ENCODE measurements at regions not wholly inside any gene's neighbourhood (a gene's known extent, or its start where the extent isn't known, plus 50 kb on each side); places are given as distances from the start of the nearest gene placed in this dataset.

- no peak for TF ChIP-seq CTCF (IDR thresholded peaks at IDR 0.05)
- Histone ChIP-seq H3K27ac (no peak overlapping the region), H3K36me3 (no peaks in the 10 kb centered on the region), H3K4me3 (no peak overlapping the region), H3K27me3 (replicated peaks; ENCODE audit: insufficient read depth) (no peaks in the 10 kb centered on the region), H3K4me1 (ENCODE audit: control insufficient read depth in 1 of 2, low read depth in 2 of 2) (no peaks in the 10 kb centered on the region), H3K9me3 (no peaks in the 10 kb centered on the region)
- DNase-seq (ENCODE audit: low spot score) (no peak), ATAC-seq (ENCODE audit: insufficient number of reproducible peaks, low FRiP score, low read depth) (no peak)
Measured at GRCh38 chr10:78147202-78147601, 113.5 kb downstream of the RPS24 start.

GRCh38 chr10:78148216-78148960 is 114.7 kb downstream of the RPS24 start:
- no peak for DNase-seq (ENCODE audit: low spot score)
- no peaks in the 10 kb centered on the region for H3K9me3 ChIP-seq
- H3K36me3 ChIP-seq = no peaks in the 10 kb centered on the region
- H3K27ac ChIP-seq = no peak overlapping the region
- no peaks in the 10 kb centered on the region for H3K27me3 ChIP-seq (replicated peaks; ENCODE audit: insufficient read depth)
- H3K4me1 ChIP-seq (ENCODE audit: control insufficient read depth in 1 of 2, low read depth in 2 of 2) = no peaks in the 10 kb centered on the region
- no peak for ATAC-seq (ENCODE audit: insufficient number of reproducible peaks, low FRiP score, low read depth)
- TF ChIP-seq CTCF (IDR thresholded peaks at IDR 0.05) = no peak
- H3K4me3 ChIP-seq = no peak overlapping the region

DNA sequence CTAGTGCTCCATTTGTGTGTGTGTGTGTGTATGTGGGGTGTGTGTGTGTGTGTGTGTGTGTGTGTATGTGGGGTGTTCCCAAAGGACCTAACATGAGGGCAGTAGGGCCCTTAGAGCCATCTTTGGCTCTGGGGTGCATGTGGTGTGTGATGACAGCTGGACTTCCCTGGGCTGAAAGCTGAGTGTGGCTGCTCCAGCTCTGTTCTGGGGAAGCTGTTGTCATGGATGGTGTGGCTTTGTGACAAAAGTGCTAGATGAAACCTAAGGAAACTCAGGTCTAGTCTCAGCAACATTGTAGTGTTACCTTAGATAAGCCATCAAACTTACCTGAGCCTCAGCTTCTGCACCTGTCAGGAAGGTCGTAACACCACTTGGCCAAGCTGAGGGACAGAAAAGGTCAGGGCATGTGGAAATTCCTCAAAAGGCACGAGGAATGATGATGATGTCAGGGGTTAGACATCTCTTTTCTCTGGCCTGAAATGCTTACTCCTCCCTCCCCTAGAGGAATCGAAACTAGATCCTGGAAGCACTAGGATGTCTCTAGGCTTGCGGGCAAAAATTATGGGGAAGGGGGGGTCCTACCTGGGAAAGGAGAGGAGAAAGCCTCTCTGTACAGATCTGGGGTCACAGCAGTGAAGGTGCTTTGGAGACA is 115.4 kb downstream of the RPS24 start:
- DNase-seq (ENCODE audit: low spot score) (no peak), ATAC-seq (ENCODE audit: insufficient number of reproducible peaks, low FRiP score, low read depth) (no peak)
- TF ChIP-seq CTCF (IDR thresholded peaks at IDR 0.05) = no peak
- no peaks in the 10 kb centered on the region for H3K4me1 ChIP-seq (ENCODE audit: control insufficient read depth in 1 of 2, low read depth in 2 of 2)
- H3K27ac ChIP-seq = no peak overlapping the region
- H3K9me3 ChIP-seq = no peaks in the 10 kb centered on the region
- H3K4me3 ChIP-seq = no peak overlapping the region
- no peaks in the 10 kb centered on the region for H3K27me3 ChIP-seq (replicated peaks; ENCODE audit: insufficient read depth)
- no peaks in the 10 kb centered on the region for H3K36me3 ChIP-seq

DNA sequence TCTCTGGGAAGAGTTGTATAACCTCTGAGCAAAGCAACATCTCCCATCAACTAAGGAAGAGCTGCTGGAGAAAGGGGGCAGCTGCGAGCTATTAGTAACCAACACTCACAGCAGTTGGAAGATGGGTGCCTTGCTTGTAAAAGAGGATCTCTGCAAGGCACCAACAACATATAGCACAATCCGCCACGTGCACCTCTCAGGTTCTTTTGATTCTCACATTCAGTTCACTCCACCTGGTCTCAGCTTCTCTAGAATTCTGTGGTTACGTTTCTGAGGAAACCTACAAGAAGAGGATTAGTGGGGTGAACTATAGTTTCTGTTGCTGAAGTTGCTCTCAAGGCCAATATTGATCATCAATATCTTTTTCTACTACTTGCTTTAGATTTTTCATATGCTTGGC is 117.1 kb downstream of the RPS24 start:
- no peak overlapping the region for H3K4me3 ChIP-seq
- no peak for TF ChIP-seq CTCF (IDR thresholded peaks at IDR 0.05)
- no peak overlapping the region for H3K27ac ChIP-seq
- H3K36me3 ChIP-seq = no peaks in the 10 kb centered on the region
- ATAC-seq (ENCODE audit: insufficient number of reproducible peaks, low FRiP score, low read depth) (no peak), DNase-seq (ENCODE audit: low spot score) (no peak)
- no peaks in the 10 kb centered on the region for H3K4me1 ChIP-seq (ENCODE audit: control insufficient read depth in 1 of 2, low read depth in 2 of 2)
- no peaks in the 10 kb centered on the region for H3K27me3 ChIP-seq (replicated peaks; ENCODE audit: insufficient read depth)
- no peaks in the 10 kb centered on the region for H3K9me3 ChIP-seq

DNA sequence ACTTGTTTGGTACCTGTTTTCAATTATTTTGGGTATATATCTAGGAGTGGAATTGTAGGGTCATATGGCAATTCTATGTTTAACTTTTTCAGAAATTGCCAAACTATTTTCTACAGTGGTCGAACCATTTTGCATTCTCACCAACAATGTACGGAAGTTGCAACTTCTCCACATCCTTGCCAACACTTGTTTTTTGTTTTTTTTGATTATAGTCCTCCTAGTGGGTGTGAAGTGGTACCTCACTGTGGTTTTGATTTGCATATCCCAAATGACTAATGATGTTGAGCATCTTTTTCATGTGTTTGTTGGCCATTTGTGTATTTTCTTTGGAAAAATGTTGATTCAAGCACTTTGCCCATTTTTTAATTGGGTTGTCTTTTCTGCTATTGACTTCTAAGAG is 122.1 kb downstream of the RPS24 start:
- Histone ChIP-seq H3K27ac (no peak overlapping the region), H3K36me3 (no peaks in the 10 kb centered on the region), H3K4me1 (ENCODE audit: control insufficient read depth in 1 of 2, low read depth in 2 of 2) (no peaks in the 10 kb centered on the region), H3K4me3 (no peak overlapping the region), H3K27me3 (replicated peaks; ENCODE audit: insufficient read depth) (no peaks in the 10 kb centered on the region), H3K9me3 (no peaks in the 10 kb centered on the region)
- ATAC-seq (ENCODE audit: insufficient number of reproducible peaks, low FRiP score, low read depth) (no peak), DNase-seq (ENCODE audit: low spot score) (no peak)
- TF ChIP-seq CTCF (IDR thresholded peaks at IDR 0.05) = no peak

Measured in thoracic aorta (tissue), 2 donors.